ENCODE measurements at regions not wholly inside any gene's neighbourhood (a gene's known extent, or its start where the extent isn't known, plus 50 kb on each side); places are given as distances from the start of the nearest gene placed in this dataset.

GRCh38 chr2:75274936-75275335 is 75.6 kb upstream of the TACR1 start:
- no peak overlapping the region for H3K4me3 ChIP-seq (ENCODE audit: low read length)
- TF ChIP-seq CTCF (conservative IDR thresholded peaks at IDR 0.05; ENCODE audit: low read length), result no peak
- no peak for DNase-seq (ENCODE audit: low read depth)

- no peak for DNase-seq (ENCODE audit: low read depth)
- H3K4me3 ChIP-seq (ENCODE audit: low read length), result no peak overlapping the region
- TF ChIP-seq CTCF (conservative IDR thresholded peaks at IDR 0.05; ENCODE audit: low read length), result no peak
Observed at GRCh38 chr2:75268112-75268511, 68.8 kb upstream of the TACR1 start.

GRCh38 chr2:75261923-75262322 is 62.6 kb upstream of the TACR1 start:
- DNase-seq (ENCODE audit: low read depth), result no peak
- H3K4me3 ChIP-seq (ENCODE audit: low read length), result no peak overlapping the region
- TF ChIP-seq CTCF (conservative IDR thresholded peaks at IDR 0.05; ENCODE audit: low read length), result no peak

- no peak overlapping the region for H3K4me3 ChIP-seq (ENCODE audit: low read length)
- no peak for TF ChIP-seq CTCF (conservative IDR thresholded peaks at IDR 0.05; ENCODE audit: low read length)
- DNase-seq (ENCODE audit: low read depth), result no peak
Observed at GRCh38 chr2:75260946-75261345, 61.6 kb upstream of the TACR1 start.

- no peak for DNase-seq (ENCODE audit: low read depth)
- H3K4me3 ChIP-seq (ENCODE audit: low read length), result no peak overlapping the region
- TF ChIP-seq CTCF (conservative IDR thresholded peaks at IDR 0.05; ENCODE audit: low read length), result no peak
Observed at GRCh38 chr2:75258620-75259019, 59.3 kb upstream of the TACR1 start.

GRCh38 chr2:75256485-75256884 is 57.2 kb upstream of the TACR1 start:
- no peak overlapping the region for H3K4me3 ChIP-seq (ENCODE audit: low read length)
- no peak for DNase-seq (ENCODE audit: low read depth)
- no peak for TF ChIP-seq CTCF (conservative IDR thresholded peaks at IDR 0.05; ENCODE audit: low read length)

GRCh38 chr2:75253526-75253925 is 54.2 kb upstream of the TACR1 start:
- no peak overlapping the region for H3K4me3 ChIP-seq (ENCODE audit: low read length)
- no peak for TF ChIP-seq CTCF (conservative IDR thresholded peaks at IDR 0.05; ENCODE audit: low read length)
- DNase-seq (ENCODE audit: low read depth), result no peak

Measured in AG10803 (cell line).